ENCODE measurements at regions not wholly inside any gene's neighbourhood (a gene's known extent, or its start where the extent isn't known, plus 50 kb on each side); places are given as distances from the start of the nearest gene placed in this dataset.

DNA sequence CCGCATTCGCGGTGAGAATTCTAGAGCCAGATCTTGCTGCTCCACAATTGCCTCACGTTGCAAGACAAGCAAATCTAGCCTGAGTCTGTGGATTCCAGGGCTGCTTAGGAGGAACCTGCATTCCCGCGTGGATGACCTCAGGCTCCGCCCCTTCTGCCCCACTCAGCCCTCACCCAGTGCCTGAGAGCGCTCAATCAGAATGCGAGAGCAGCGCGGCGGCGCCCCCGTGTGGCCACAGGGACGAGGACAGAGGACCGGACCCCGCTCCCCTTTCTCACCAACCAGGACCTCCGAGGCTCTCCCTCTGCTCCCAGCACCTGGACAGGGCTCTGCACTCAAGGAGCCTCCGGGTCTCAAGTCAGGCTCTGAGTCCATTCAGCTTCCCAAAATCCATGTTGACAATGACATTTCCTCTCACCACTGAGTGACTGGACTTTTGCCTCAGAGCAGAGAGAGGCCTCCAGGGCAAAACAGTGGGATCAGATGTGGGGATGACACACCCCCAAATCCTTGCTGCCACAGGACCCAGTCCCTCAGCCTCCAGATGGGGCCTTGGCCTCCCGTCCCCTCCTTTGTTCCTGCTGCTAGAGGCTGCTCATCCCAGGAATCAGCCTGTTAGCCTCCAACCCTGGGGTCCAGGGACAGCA lies 52.0 kb downstream of the RPP21 start:
- no peaks in the 10 kb centered on the region for H3K36me3 ChIP-seq
- H3K9me3 ChIP-seq: no peaks in the 10 kb centered on the region
- no peak overlapping the region for H3K4me3 ChIP-seq
- peaks cover 0 to 17% of the 10 kb centered on the region in 2 donors for H3K27me3 ChIP-seq
- H3K27ac ChIP-seq: no peak overlapping the region
- intact Hi-C loops (cut with DNase I; ENCODE audit: low total_unique reads): no loop called here
- no peak for TF ChIP-seq POLR2AphosphoS5 (IDR thresholded peaks at IDR 0.05)
- TF ChIP-seq, protein P1, sequence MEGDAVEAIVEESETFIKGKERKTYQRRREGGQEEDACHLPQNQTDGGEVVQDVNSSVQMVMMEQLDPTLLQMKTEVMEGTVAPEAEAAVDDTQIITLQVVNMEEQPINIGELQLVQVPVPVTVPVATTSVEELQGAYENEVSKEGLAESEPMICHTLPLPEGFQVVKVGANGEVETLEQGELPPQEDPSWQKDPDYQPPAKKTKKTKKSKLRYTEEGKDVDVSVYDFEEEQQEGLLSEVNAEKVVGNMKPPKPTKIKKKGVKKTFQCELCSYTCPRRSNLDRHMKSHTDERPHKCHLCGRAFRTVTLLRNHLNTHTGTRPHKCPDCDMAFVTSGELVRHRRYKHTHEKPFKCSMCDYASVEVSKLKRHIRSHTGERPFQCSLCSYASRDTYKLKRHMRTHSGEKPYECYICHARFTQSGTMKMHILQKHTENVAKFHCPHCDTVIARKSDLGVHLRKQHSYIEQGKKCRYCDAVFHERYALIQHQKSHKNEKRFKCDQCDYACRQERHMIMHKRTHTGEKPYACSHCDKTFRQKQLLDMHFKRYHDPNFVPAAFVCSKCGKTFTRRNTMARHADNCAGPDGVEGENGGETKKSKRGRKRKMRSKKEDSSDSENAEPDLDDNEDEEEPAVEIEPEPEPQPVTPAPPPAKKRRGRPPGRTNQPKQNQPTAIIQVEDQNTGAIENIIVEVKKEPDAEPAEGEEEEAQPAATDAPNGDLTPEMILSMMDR (IDR thresholded peaks at IDR 0.05): peak; percentile 22 to 71 (median 69)
- no peak for TF ChIP-seq POLR2A (IDR thresholded peaks at IDR 0.05)
- H3K4me1 ChIP-seq: no peaks in the 10 kb centered on the region
- DNase-seq (ENCODE audit: low spot score in 2 of 2): peak; percentile 44 to 76

DNA sequence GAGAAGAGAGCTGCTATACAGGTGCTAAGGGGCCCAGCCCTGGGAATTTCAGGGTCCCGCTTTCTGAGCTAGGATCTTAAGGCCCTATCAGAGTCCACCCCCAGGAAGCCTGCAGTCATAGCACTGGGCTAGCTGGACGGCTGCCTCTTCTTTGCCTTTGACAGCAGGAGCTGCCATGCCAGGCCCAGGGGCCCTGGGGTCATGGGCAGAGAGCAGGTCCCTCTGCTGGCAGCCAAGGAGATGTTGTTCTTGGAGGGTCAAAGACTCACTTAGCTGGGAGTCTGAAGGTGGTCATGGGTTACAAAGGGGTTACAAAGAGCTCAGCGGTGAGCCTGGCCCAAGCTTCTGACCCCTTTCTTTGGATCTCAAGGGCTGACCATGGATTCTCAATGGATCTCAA lies 52.7 kb downstream of the RPP21 start:
- H3K9me3 ChIP-seq: no peaks in the 10 kb centered on the region
- TF ChIP-seq POLR2A (IDR thresholded peaks at IDR 0.05) (no peak), POLR2AphosphoS5 (IDR thresholded peaks at IDR 0.05) (no peak)
- TF ChIP-seq, protein P1 (IDR thresholded peaks at IDR 0.05): no peak
- H3K4me1 ChIP-seq: no peaks in the 10 kb centered on the region
- H3K4me3 ChIP-seq: no peak overlapping the region
- H3K27ac ChIP-seq: no peak overlapping the region
- no peak for DNase-seq (ENCODE audit: low spot score in 2 of 2)
- intact Hi-C loops (cut with DNase I; ENCODE audit: low total_unique reads): no loop called here
- H3K27me3 ChIP-seq: peaks cover 0 to 17% of the 10 kb centered on the region in 2 donors
- H3K36me3 ChIP-seq: no peaks in the 10 kb centered on the region

DNA sequence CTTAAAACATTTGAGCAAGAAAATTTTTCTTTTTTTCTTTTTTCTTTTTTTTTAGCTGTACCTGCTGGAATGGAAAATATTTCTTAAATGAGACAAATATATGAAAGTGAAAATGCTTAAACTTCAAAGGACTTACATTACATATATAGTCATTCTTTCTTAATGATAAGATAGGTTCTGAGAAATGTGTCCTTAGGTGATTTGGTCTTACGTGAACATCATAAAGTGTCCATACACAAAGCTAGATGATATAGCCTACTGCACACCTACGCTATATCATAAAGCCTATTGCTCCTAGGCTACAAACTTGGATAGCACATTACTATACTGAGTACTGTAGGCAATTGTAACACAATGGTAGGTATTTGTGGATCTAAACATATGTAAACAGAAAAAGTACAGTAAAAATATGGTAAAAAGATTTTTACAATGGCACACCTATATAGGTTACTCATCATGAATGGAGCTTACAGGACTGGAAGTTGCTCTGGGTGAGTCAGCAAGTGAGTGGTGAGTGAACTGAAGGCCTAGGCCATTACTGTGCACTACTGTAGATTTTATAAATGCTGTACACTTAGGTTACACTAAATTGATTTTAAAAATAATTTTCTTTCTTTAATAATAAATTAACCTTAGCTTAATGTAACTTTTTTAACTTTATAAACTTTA lies 54.6 kb downstream of the RPP21 start:
- Histone ChIP-seq H3K9me3 (no peaks in the 10 kb centered on the region), H3K27ac (no peak overlapping the region), H3K36me3 (no peaks in the 10 kb centered on the region), H3K4me3 (no peak overlapping the region), H3K27me3 (peaks cover 0 to 17% of the 10 kb centered on the region in 2 donors), H3K4me1 (no peaks in the 10 kb centered on the region)
- intact Hi-C loops (cut with DNase I; ENCODE audit: low total_unique reads): no loop called here
- TF ChIP-seq POLR2AphosphoS5 (IDR thresholded peaks at IDR 0.05): no peak
- no peak for TF ChIP-seq POLR2A (IDR thresholded peaks at IDR 0.05)
- TF ChIP-seq, protein P1 (IDR thresholded peaks at IDR 0.05): no peak
- DNase-seq (ENCODE audit: low spot score in 2 of 2): no peak

DNA sequence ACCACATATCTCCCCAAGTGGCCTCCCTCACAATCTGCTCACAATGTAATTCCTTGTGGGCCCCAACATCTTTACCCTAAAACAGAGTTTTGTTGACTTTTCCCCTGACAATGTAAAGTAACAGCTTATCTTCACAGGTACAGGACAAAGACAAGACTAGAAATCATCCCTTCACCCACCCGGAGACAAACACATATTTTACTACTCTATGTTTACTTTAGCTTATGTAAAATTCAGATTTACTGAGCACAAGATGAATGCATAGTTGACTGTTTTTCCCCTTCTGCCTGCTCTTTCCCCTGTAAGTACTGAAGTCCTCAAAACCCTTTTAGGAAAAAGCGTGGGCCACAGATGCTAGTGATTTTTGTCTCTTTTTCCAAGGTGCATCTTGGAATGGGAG lies 61.0 kb downstream of the RPP21 start:
- no peak for DNase-seq (ENCODE audit: low spot score in 2 of 2)
- no peak overlapping the region for H3K27ac ChIP-seq
- H3K4me1 ChIP-seq: no peaks in the 10 kb centered on the region
- peaks cover 0 to 6% of the 10 kb centered on the region in 2 donors for H3K27me3 ChIP-seq
- TF ChIP-seq POLR2A (IDR thresholded peaks at IDR 0.05): no peak
- no peak for TF ChIP-seq POLR2AphosphoS5 (IDR thresholded peaks at IDR 0.05)
- TF ChIP-seq, protein P1 (IDR thresholded peaks at IDR 0.05): no peak
- no peaks in the 10 kb centered on the region for H3K36me3 ChIP-seq
- H3K9me3 ChIP-seq: peaks cover 0 to 7% of the 10 kb centered on the region in 2 donors
- intact Hi-C loops (cut with DNase I; ENCODE audit: low total_unique reads): no loop called here
- H3K4me3 ChIP-seq: no peak overlapping the region

DNA sequence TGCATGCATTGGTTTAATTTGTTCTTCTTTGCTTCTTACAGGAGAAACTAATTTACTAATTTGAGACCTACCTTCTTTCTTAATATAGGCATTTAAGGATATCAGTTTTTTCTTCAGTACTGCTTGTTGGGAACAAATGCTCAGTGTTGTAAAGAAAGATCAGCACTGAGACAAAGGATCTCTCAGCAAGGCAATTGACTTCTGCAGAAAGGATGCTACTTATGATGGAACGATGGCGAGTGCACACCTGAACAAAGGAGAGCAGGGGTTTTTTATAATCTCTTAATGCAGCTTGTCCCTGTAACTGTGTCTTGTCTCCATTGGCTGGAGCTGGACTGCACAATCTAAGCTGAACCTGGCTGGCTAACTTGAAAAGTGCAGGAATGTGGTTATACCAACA lies 64.2 kb downstream of the RPP21 start:
- intact Hi-C loops (cut with DNase I; ENCODE audit: low total_unique reads): no loop called here
- Histone ChIP-seq H3K27ac (no peak overlapping the region), H3K9me3 (peaks cover 0 to 7% of the 10 kb centered on the region in 2 donors), H3K27me3 (peaks cover 0 to 12% of the 10 kb centered on the region in 2 donors), H3K36me3 (no peaks in the 10 kb centered on the region), H3K4me3 (no peak overlapping the region), H3K4me1 (no peaks in the 10 kb centered on the region)
- TF ChIP-seq POLR2A (IDR thresholded peaks at IDR 0.05) (no peak), POLR2AphosphoS5 (IDR thresholded peaks at IDR 0.05) (no peak)
- TF ChIP-seq, protein P1 (IDR thresholded peaks at IDR 0.05): no peak
- no peak for DNase-seq (ENCODE audit: low spot score in 2 of 2)
